Esophagus squamous epithelium (tissue), 5 donors: ENCODE measurements at regions not wholly inside any gene's neighbourhood (a gene's known extent, or its start where the extent isn't known, plus 50 kb on each side); places are given as distances from the start of the nearest gene placed in this dataset.

Source experiments
- DNase-seq: peaks from one replicate; lab custom pipeline; 2025; lab: John Stamatoyannopoulos, UW
- H3K27ac ChIP-seq, 4 donors: fragments of 200-600 bp; sonication (generic); one replicate each; pipeline ENCODE4 v1.5.1; 2016 to 2019; ENCODE audit warnings: mild to moderate bottlenecking in 1 of 4
- H3K27me3 ChIP-seq, 4 donors: fragments of 200-600 bp; sonication (generic); 1 replicate in 3 of 4; 2 replicates in 1 of 4; pipeline versions ENCODE4 v1.5.1 to v1.6.0; 2017 to 2021; ENCODE audit warnings: antibody characterized with exemption in 1 of 4
- H3K36me3 ChIP-seq, 3 donors: fragments of 200-600 bp; sonication (generic); one replicate each; pipeline ENCODE4 v1.5.1; 2016 to 2019
- H3K4me1 ChIP-seq, 3 donors: fragments of 200-600 bp; sonication (generic); one replicate each; pipeline ENCODE4 v1.5.1; 2017 to 2019
- H3K4me3 ChIP-seq, 4 donors: fragments of 200-600 bp; sonication (generic); 1 replicate in 3 of 4; 2 replicates in 1 of 4; pipeline ENCODE4 v1.5.1; 2016 to 2019; ENCODE audit warnings: mild to moderate bottlenecking in 2 of 4, moderate library complexity in 1 of 4
- H3K9me3 ChIP-seq, 3 donors: fragments of 200-600 bp; sonication (generic); one replicate each; pipeline ENCODE4 v1.5.1; 2016 to 2019
- POLR2A ChIP-seq, 4 donors: fragments of 450-650 bp; IDR thresholded peaks; one replicate each; pipeline ENCODE4 v1.6.1; 2017; ENCODE audit warnings: antibody characterized with exemption in 4 of 4, mild to moderate bottlenecking in 4 of 4, moderate library complexity in 3 of 4
- WGBS, 2 donors: methylation state at CpG; one replicate each; pipeline ENCODE4 v1.1.5; 2018; 5-methylcytosine and 5-hydroxymethylcytosine counted together
- intact Hi-C: fragments of 100-400 bp; cut with DNase I; formaldehyde crosslinking; loops from one replicate; pipeline ENCODE4 v1.15.0; 2022
- TF ChIP-seq, protein P1 (sequence below), 6 experiments: fragments of 450-650 bp in 4 of 6; fragments of 200-600 bp in 2 of 6; sonication (generic) in 2 of 6; IDR thresholded peaks; one replicate each; pipeline ENCODE4 v1.5.1; 2016 to 2019; ENCODE audit warnings: antibody characterized with exemption in 6 of 6, mild to moderate bottlenecking in 4 of 6, moderate library complexity in 4 of 6
- donor health status: DM: yes; HTN: yes; CAD: no.

DNA sequence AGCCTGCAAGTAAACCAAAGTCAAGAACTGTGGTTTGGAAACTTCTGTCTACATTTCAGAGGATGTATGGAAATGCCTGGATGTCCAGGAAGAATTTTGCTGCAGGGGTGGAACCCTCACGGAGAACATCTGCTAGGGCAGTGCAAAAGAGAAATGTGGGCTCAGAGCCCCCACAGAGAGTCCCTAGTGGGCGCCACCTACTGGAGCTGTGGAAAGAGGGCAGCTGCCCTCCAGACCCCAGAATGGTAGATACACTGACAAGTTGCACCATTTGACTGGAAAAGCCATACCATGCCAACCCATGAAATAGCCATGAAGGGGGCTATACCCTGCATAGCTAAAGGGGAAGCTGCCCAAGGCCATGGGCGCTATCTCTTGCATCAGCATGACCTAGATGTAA, 1672.4 kb downstream of the KCNT2 start:
- no peaks in the 10 kb centered on the region for H3K27me3 ChIP-seq
- no peaks in the 10 kb centered on the region for H3K9me3 ChIP-seq
- no peak overlapping the region for H3K4me3 ChIP-seq
- H3K27ac ChIP-seq: no peak overlapping the region
- no peak for TF ChIP-seq POLR2A (IDR thresholded peaks at IDR 0.05)
- TF ChIP-seq, protein P1, sequence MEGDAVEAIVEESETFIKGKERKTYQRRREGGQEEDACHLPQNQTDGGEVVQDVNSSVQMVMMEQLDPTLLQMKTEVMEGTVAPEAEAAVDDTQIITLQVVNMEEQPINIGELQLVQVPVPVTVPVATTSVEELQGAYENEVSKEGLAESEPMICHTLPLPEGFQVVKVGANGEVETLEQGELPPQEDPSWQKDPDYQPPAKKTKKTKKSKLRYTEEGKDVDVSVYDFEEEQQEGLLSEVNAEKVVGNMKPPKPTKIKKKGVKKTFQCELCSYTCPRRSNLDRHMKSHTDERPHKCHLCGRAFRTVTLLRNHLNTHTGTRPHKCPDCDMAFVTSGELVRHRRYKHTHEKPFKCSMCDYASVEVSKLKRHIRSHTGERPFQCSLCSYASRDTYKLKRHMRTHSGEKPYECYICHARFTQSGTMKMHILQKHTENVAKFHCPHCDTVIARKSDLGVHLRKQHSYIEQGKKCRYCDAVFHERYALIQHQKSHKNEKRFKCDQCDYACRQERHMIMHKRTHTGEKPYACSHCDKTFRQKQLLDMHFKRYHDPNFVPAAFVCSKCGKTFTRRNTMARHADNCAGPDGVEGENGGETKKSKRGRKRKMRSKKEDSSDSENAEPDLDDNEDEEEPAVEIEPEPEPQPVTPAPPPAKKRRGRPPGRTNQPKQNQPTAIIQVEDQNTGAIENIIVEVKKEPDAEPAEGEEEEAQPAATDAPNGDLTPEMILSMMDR (IDR thresholded peaks at IDR 0.05): no peak
- H3K36me3 ChIP-seq: no peaks in the 10 kb centered on the region
- H3K4me1 ChIP-seq: no peaks in the 10 kb centered on the region
- intact Hi-C loops: no loop called here
- 57 to 67% methylated on average over 3 of the region's 3 CpGs for WGBS, 2 donors
- no peak for DNase-seq

GRCh38 chr1:194931166-194931565, 1677.1 kb downstream of the KCNT2 start:
- no peaks in the 10 kb centered on the region for H3K9me3 ChIP-seq
- intact Hi-C loops: no loop called here
- no peak overlapping the region for H3K4me3 ChIP-seq
- no peaks in the 10 kb centered on the region for H3K27me3 ChIP-seq
- TF ChIP-seq POLR2A (IDR thresholded peaks at IDR 0.05): no peak
- TF ChIP-seq, protein P1 (IDR thresholded peaks at IDR 0.05): no peak
- WGBS, 2 donors: 63% methylated on average over 1 of the region's 1 CpG; no CpG with 5 or more reads in 1 of the 2 donors
- H3K27ac ChIP-seq: no peak overlapping the region
- DNase-seq: no peak
- H3K36me3 ChIP-seq: no peaks in the 10 kb centered on the region
- no peaks in the 10 kb centered on the region for H3K4me1 ChIP-seq

GRCh38 chr1:194930132-194930531, 1678.1 kb downstream of the KCNT2 start:
- Histone ChIP-seq H3K27me3 (no peaks in the 10 kb centered on the region), H3K27ac (no peak overlapping the region), H3K9me3 (no peaks in the 10 kb centered on the region), H3K36me3 (no peaks in the 10 kb centered on the region), H3K4me3 (no peak overlapping the region), H3K4me1 (no peaks in the 10 kb centered on the region)
- intact Hi-C loops: no loop called here
- 48 to 57% methylated on average over 2 of the region's 2 CpGs for WGBS, 2 donors
- DNase-seq: no peak
- TF ChIP-seq, protein P1 (IDR thresholded peaks at IDR 0.05): no peak
- TF ChIP-seq POLR2A (IDR thresholded peaks at IDR 0.05): no peak

DNA sequence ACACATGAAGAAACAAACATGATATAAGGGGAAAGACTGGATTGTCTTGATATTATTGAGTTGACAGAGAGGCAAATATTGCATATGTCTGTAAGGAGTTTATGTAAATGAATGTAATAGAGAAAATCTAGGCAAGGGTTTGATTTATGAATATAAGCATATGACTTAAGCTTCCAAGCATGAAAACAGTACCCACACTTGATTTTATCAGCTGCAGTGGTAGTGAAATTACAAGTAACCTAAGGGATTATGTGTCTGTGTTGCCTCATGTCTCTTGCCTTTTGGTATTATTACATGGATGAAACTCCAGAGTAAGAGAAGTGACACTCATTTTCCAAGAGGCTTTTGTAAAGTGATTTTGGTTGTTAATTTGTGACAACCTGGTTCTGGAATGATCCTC, 1678.9 kb downstream of the KCNT2 start:
- H3K4me3 ChIP-seq: no peak overlapping the region
- DNase-seq: no peak
- H3K36me3 ChIP-seq: no peaks in the 10 kb centered on the region
- no peaks in the 10 kb centered on the region for H3K27me3 ChIP-seq
- intact Hi-C loops: no loop called here
- H3K27ac ChIP-seq: no peak overlapping the region
- TF ChIP-seq POLR2A (IDR thresholded peaks at IDR 0.05): no peak
- TF ChIP-seq, protein P1 (IDR thresholded peaks at IDR 0.05): no peak
- H3K4me1 ChIP-seq: no peaks in the 10 kb centered on the region
- H3K9me3 ChIP-seq: no peaks in the 10 kb centered on the region

- Histone ChIP-seq H3K9me3 (no peaks in the 10 kb centered on the region), H3K4me3 (no peak overlapping the region), H3K36me3 (no peaks in the 10 kb centered on the region), H3K27ac (no peak overlapping the region), H3K27me3 (no peaks in the 10 kb centered on the region), H3K4me1 (no peaks in the 10 kb centered on the region)
- WGBS, 2 donors: 79 to 88% methylated on average over 5 of the region's 5 CpGs
- TF ChIP-seq, protein P1 (IDR thresholded peaks at IDR 0.05): no peak
- TF ChIP-seq POLR2A (IDR thresholded peaks at IDR 0.05): no peak
- DNase-seq: no peak
- intact Hi-C loops: no loop called here
These were observed 1689.1 kb downstream of the KCNT2 start for GRCh38 chr1:194919146-194919545.
